GM18507 (cell line): ENCODE measurements at regions not wholly inside any gene's neighbourhood (a gene's known extent, or its start where the extent isn't known, plus 50 kb on each side); places are given as distances from the start of the nearest gene placed in this dataset.
"Not testable (repeated sequence)": the region's sequence is repeated elsewhere in the genome, so short reads cannot be mapped to it uniquely, and the experiment has no call there.

Experiments
- DNase-seq: peaks from one replicate; pipeline ENCODE4 v3.0.0; 2011; ENCODE audit warnings: low read depth; ENCODE audit not compliant: insufficient read length; ENCODE audit errors: extremely low spot score
- FAIRE-seq: peaks from 2 replicates; lab custom pipeline; 2011; peaks lifted over from hg19 to GRCh38; lab: Jason Lieb, UNC

DNA sequence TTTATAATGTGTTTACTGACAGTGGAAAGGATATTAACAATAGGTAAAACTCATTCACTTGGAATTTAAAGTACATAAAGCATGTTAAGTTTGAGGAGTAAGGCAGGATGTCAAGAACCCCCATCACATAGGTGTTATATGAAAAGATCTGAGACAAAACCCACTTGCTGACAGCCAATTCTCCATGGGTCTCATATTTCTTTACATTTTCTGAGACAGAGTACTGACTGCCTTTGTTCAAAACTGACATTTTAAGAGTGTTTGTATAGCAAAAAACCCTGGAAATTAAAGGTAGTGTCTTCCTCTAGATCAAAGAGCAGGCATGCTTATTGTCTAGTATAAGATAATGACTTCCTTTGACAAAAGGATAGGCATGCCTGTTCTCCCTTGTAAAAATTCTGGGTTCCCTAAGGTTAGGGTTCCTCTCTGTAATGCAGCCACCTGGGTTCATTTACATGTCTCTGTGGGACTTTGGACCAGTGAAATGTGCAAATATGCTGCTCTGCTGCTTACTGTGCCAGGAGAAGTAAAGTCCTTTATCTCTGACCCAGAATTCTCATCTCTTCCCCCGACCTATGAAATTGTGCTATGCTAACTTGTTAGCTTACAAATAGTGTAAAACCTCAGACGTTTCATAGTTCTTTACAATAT lies 123.6 kb downstream of the PCDH18 start:
- no peak for DNase-seq
- FAIRE-seq = no peak

DNA sequence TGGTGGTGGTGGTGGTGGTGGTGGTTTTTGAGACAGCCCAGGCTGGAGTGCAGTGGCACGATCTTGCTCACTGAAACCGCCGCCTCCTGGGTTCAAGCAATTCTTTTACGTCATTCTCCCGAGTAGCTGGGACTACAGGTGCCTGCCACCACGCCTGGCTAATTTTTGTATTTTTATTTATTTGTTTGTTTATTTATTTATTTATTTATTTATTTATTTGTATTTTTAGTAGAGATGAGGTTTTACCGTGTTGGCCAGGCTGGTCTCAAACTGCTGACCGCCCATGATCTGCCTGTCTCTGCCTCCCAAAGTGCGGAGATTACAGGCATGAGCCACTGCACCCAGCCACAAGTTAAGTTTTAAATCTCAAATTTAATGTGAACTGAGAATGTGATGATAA lies 126.5 kb downstream of the PCDH18 start:
- FAIRE-seq, DNase-seq: not testable (repeated sequence)

DNA sequence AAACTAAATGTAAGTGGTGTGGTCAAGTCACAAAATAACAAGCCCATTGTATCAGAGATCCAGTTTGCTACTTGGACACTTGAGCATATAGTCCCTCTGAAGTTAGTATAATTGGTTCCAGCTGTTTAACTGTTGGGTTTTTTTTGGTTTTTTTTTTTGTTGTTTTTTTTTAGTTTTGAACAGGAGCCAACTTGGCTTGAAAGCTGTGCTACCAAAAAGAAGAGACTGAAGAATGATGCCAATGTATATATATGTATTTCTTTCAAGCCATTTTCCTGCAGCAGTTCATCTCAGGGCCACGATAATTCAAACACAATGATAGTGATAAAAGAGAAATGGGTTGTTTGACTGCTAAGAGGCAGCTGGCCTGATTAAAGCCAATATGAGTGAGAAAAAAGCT lies 138.3 kb downstream of the PCDH18 start:
- DNase-seq = no peak
- FAIRE-seq = no peak

DNA sequence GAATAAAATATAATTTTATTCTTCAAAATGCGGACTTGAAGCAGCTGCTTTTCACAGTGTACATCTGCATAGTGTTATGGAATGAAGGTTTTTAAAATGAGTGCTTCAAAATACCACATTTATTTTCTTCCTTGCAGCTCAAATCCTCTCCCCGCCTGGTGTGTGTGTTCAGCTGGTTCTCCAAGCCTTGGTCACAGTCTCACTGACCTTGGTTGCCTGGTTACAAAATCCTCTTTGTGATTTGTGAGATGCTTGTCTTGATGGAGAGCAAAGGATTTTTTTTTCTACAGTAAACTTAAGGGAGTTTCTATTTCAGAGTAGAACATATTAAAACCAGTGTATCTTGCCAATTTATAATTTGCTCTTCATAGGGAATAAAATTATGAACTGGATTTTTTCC lies 139.2 kb downstream of the PCDH18 start:
- DNase-seq = no peak
- FAIRE-seq = no peak

DNA sequence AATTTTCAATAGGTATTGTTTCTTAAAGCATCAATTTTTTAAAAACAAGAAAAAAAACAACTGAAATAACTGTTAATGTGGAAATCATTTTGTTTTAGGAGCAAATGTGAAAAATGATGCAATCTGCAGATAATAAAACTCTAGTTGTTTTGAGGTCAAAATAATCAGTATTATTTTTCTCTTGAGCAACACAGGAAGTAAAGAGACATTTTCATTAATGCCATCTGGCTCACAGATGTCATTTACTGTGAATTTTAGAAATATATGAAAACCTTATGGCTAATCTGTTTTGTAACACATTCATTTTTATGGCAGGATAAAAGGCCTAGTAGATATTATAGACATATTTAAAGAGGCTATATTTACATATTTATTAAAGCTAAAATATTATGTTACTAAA lies 141.6 kb downstream of the PCDH18 start:
- no peak for DNase-seq
- FAIRE-seq = no peak

DNA sequence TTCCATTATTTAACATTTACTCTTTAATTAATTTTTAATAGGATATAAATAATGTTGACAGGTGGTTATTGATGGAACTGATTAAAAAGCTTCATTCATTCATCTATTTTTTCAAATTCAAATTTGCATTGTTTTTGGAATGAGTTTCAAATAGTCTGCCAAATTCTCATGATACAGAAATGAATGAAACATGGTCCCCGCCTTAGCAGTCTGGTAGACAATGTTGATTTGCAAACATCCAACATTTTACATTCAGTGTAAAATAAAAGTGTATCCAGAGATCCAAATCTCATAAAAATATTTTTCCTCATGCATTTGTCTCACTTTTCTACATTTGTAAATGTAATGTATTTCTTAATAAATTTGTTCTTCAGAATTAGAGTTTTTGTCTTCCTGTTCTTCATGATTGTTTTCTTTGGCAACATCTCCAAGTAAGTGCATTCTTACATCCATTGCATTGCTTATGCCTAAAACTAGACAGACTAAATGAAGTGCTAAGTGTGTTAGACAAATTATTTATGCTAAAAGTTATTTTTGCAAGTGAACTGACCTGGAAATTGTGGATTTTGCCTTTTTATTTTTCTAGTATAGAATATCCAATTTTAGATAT lies 142.3 kb downstream of the PCDH18 start:
- FAIRE-seq (no peak), DNase-seq (no peak)

DNA sequence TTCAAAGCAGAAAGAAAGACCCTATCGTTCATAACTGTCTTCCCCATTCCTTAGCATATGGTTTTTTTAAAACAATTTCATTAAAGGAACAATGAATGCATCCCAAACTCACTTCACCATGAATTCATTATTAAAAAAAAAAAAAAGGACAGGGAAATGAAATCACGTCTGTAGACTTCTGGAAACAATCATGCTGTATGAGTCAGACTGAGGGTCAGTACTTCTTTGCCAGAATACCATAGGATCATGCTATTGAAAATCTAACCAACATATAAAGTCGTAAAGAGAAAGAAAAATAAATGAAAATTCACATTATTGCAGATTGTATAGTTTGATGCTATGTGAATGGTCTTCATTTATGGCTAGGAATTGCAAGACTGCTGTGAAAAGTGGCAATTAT lies 144.4 kb downstream of the PCDH18 start:
- DNase-seq (no peak), FAIRE-seq (no peak)

DNA sequence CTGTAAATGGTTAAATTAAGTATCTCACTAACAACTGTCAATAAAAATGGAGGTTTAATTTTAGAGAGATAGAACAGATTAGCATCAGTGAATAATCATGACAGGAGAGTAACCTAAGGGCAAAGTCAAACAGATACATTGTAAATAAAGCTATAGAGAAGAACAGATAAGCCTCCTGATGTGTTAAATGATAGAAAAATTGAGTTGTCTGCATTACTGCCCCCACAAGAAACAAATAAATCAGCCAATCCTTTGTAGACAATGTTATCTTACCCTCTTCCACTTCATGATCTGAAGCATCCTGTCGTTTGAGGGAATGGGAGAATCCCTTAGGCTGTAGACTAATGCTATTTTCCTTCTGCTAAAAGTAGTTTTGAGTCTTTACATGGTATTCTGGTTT lies 147.8 kb downstream of the PCDH18 start:
- FAIRE-seq = no peak

DNA sequence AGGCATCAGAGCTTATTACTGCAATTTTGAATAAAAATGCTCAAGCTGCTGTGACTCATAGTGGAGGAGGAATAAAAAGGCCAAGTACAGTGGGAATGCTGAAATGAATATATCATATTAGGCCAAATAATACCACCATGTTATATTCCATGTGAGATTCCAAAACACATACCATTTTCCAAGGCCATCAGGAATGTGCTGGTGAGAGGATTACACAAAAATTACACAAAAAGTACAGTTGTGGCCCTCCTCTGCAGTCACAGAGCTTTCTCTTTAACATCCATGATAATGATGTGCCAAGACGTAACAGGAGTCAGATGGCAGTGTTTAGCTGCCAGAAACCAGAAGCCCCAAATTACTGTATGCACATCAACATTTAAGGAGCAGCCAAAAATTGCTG lies 153.5 kb downstream of the PCDH18 start:
- no peak for FAIRE-seq
- DNase-seq = no peak

More for the DNA sequence above, 147.8 kb downstream of the PCDH18 start:
- DNase-seq = no peak

DNA sequence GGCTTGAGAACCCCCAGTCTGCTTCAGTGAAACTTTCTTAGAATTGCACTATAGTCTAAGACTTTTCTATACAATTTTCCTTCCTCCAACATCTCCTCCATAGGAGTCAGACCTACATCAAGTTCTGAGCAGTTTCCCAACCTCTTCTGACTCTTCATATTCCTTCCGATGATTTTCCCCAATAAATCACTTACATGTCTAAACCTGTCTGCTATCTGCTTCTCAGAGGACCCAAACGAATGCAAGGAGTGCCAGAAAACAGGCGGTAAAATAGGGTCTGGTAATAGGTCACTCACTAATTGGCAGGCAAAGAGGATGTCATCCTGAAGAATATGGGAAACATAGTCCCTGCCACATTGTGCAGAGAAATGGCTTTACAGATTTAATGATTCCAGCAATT lies 153.9 kb downstream of the PCDH18 start:
- FAIRE-seq (no peak), DNase-seq (no peak)

DNA sequence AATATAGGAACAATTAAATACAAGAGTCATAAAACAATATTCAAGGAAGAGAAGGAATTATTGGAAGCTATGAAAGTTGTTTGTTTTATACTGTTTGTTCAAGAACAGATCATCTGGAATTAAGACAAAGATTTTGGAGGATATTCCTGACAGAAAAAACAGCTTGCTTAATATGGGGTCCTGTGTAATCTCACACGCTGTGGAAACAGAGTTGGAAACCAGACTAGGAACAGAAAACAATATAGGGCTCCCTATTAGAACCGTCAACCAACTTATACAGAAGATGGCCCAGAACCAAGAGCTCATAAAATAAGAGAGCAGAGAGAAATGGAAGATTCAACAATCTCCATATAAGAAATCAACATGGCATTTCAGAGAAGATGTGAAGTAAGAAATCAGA lies 156.0 kb downstream of the PCDH18 start:
- DNase-seq (no peak), FAIRE-seq (no peak)

DNA sequence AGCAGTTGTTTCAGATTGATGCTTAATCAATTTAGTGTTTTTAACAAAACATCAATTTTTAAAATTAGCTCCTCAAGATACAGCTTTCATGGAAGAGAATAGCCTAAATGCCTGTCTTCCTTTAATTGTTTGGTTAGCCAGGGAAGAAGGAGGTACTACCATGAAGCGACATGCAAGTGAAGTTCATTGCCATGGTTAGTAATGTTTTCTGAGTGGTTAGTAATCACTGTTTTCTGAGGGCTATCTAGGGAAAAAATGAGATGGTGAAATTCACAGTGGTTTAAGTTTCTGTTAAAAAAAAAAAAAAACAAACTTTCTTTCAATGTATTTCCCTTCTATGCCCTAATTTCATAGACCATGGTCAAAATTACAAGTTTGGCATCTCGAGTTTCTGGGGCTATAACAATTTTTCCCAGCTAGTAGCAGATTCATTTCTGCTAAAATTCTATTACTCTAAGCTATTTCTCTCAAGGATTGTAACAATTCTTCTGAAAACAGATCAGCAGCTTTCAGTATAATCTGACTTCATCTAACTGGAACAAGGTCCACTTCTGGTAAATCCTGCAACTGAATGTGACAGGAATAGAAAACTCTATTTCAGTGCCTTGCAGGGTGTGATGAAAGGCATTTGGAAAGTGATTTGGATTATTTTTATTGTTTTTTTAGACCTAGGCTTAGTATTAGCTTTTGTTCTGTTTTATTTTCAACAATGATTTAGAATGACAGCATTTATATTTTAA lies 157.0 kb downstream of the PCDH18 start:
- no peak for DNase-seq
- no peak for FAIRE-seq

DNA sequence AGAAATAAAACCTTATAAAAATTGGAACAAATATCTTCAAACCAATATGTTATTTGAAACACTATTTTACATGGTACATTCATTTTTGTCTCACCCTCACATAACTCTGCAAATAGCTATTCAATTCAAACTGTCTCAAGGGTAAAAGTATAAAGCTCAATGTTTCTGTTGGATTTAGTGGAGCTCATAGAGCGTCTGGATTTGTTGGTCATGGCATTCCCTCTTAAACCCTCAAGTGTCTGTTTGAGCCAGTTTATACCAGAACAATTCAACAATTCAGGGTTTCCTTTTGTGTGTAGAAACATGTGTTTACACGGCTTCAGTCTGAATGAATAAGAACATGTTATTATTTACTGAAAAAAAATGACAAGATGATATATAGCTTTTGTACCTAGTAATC lies 161.6 kb downstream of the PCDH18 start:
- FAIRE-seq (no peak), DNase-seq (no peak)

DNA sequence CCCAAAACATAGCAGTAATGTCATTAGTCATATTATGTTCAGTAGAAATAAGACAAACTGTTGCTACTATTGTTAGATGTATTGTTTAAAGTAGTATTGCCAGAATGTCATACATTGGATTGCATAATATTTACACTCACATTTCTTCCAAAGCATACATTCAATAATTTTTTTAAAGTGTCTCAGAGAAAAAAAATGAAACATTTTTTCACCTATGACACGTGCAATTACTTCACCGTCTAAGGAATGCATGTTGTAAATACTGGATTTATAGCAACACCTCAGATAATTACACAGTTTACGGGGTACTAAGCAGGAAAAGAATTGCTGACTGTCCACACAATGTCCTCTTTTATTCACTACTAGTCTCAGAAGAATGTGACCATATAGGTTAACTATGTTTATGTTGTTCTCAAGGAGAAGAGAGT lies 162.1 kb downstream of the PCDH18 start:
- DNase-seq = no peak
- FAIRE-seq = no peak

DNA sequence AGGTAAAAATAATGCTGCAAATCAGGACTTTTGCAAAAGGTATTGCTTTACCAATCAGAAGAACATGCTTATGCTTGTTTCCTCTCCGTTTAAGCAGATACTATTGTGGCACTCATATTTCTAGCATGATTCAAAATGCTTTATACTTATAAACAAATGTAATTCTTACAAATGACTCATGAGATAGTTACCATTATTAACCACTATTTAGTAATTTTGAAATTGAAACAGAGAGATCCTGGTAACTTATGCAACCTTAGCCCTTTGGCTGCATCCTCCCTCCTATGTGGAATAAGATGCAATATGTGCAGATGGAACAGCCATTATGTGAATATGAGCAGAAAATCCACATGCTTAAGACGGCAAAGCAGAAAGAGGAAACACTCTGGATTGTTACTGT lies 164.7 kb downstream of the PCDH18 start:
- FAIRE-seq (no peak), DNase-seq (no peak)

DNA sequence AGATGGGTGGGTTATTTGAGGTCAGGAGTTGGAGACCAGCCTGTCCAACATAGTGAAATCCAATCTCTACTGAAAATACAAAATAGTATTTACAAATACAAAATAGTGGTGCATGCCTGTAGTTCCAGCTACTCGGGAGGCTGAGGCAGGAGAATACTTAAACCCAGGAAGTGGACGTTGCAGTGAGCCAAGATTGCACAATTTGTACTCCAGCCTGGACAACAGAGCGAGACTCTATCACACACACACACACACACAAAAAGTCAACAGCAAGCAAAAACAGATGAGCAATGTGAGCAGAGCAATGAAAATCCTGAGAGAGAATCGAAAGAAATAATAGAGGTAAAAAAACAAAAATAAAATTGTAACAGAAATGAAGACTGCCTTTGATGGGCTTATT lies 168.8 kb downstream of the PCDH18 start:
- no peak for FAIRE-seq
- DNase-seq = no peak

DNA sequence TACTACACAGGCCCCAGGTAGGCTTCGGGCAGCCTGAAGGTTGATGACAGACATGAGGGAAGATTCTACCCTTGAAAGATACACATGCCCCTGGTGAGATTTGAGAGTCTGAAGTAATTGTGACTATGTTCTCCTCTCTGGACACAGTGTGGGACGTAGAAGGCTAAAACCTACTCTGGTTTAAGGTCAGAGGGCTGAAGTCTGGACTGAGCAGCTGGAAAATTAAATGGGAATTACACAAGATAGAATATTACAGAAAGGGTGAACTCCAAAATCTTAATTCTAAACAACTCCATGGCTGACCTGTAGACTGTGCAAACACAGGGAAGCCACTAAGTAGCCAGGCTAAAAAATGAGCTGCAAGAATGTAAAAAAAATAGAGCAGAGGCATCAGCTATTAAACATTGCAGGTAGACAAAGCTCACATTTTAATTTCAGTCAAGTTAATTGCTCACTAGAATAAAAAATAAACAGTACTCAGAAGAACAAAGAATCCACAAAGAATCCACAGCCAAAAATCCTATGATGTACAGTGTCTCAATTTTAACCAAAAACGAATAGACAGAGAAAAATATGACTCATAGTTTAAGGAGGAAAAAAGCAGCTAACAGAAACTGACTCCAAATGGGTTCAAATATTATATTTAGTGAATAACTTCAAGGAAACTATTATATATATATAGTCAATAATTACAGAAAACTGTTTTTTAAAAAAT lies 170.4 kb downstream of the PCDH18 start:
- FAIRE-seq = no peak
- DNase-seq = no peak

DNA sequence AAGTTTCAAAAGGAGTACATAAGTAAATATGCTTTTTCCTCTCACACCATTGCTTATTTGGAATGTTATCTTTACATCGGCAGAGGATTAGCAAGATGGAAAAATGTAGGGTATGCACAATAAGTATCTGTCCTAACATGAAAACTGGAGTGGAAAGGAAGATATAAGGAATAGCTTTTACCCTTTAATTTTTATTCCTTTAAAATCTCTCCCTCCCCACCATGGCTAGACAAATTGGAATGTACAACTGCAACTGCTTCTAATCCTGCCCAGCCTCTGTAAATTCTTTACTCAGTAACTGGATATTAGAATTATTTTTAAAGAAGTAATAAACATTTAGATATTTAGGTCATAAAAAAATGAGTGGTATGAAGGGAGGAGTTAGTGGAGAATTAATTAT lies 171.5 kb downstream of the PCDH18 start:
- DNase-seq = no peak
- no peak for FAIRE-seq

DNA sequence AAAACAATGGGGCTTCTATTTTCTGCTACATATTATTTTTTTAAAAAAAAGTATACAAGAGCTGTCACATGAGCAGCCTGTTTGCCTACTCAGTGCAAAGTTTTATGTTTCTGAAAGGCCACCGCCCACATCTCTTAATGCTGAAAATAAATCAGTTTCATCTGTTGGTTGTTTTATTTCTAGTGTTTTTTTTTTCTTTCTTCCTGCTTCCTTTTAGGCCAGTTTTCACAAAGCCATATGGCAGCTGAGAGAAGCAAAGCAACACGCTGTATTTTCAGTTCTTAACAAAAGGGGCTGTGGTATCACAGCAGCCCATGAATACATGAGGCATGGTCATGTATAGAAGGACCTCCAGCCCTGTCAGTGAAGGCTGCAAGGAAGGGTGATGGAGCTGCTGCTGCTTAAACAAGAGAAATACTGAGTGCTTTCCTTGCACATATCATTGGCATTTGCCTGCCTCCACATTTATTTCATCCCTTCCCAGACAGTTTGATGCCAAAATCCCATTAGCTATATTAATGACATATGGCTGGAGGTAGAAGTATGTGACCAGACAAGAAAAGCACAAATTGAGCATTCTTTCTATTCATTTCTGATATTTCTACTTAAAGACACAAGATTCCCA lies 172.5 kb downstream of the PCDH18 start:
- FAIRE-seq (no peak), DNase-seq (no peak)

DNA sequence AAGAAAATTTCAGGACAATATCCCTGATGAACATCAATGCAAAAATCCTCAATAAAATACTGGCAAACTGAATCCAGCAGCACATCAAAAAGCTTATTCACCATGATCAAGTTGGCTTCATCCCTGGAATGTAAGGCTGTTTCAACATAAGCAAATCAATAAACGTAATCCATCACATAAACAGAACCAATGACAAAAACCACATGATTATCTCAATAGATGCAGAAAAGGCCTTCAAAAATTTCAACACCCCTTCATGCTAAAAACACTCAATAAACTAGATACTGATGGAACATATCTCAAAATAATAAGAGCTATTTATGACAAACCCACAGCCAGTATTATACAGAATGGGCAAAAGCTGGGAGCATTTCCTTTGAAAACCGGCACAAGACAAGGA lies 177.7 kb downstream of the PCDH18 start:
- not testable (repeated sequence) for DNase-seq, FAIRE-seq
